Cardiac muscle cell (in vitro differentiated cells and primary cell): ENCODE measurements at regions not wholly inside any gene's neighbourhood (a gene's known extent, or its start where the extent isn't known, plus 50 kb on each side); places are given as distances from the start of the nearest gene placed in this dataset.
"Not testable (repeated sequence)": the region's sequence is repeated elsewhere in the genome, so short reads cannot be mapped to it uniquely, and the experiment has no call there.

Experiments
- DNase-seq, 2 donors: peaks; one replicate each; pipeline versions ENCODE4 v3.0.0 to v3.0.0-alpha.2; 2010 to 2017; ENCODE audit warnings: low read depth in 1 of 2, low spot score in 1 of 2
- H3K27ac ChIP-seq: fragments of 200-600 bp; sonication (generic); 2 replicates; pipeline ENCODE4 v1.5.1; 2016
- H3K27me3 ChIP-seq: fragments of 200-600 bp; sonication (generic); 2 replicates; pipeline ENCODE4 v1.6.0; 2016; ENCODE audit warnings: control low read depth
- H3K36me3 ChIP-seq: fragments of 200-600 bp; sonication (generic); 2 replicates; pipeline ENCODE4 v1.5.1; 2016; ENCODE audit warnings: control low read depth
- H3K4me1 ChIP-seq: fragments of 200-600 bp; sonication (generic); 2 replicates; pipeline ENCODE4 v1.8.1; 2017; ENCODE audit warnings: low read depth, mild to moderate bottlenecking, mixed run types
- H3K4me3 ChIP-seq: fragments of 200-600 bp; sonication (generic); 2 replicates; pipeline ENCODE4 v1.5.1; 2016; ENCODE audit warnings: mild to moderate bottlenecking
- H3K9me3 ChIP-seq: fragments of 200-600 bp; sonication (generic); 2 replicates; pipeline ENCODE4 v1.5.1; 2017; ENCODE audit warnings: low read depth, mild to moderate bottlenecking, control low read depth
- TF ChIP-seq, protein P1 (sequence below): IDR thresholded peaks from 2 replicates; pipeline ENCODE4 v1.5.1; 2012; ENCODE audit warnings: low read depth, mild to moderate bottlenecking, low read length

DNA sequence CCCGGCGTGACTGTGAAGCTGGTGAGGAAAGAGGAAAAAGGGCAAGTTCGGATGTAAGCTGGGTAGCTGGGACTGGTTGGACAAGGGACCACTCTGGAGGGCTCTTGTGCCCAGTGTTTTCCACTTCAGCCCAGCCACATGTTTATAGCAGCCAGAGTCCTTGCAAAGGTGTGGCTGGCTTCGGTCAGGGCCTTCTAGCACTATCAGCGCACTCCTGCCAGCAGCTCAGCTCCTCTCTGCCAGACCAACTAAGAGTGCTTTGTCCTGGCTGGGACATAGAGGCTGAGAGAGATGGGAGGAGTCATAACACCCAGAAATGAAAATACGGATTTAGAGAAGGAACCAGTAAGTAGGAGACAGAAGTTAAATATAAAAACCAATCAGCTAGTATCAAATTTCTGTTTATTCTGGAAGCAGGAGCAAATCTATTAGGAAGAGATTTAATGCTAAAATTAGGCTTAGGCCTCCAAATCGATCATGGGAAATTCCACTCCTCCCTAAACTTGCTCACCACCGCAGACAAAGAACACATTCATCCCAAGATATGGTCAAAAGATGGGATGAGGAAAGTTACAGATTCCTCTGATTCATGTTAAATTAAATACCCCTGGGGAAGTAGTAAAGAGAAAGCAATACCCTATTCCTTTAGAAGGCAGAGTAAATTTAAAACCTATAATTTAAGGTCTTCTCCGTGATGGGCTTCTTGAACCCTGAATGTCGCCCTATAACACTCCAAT lies 135.0 kb downstream of the RALA start:
- TF ChIP-seq, protein P1, sequence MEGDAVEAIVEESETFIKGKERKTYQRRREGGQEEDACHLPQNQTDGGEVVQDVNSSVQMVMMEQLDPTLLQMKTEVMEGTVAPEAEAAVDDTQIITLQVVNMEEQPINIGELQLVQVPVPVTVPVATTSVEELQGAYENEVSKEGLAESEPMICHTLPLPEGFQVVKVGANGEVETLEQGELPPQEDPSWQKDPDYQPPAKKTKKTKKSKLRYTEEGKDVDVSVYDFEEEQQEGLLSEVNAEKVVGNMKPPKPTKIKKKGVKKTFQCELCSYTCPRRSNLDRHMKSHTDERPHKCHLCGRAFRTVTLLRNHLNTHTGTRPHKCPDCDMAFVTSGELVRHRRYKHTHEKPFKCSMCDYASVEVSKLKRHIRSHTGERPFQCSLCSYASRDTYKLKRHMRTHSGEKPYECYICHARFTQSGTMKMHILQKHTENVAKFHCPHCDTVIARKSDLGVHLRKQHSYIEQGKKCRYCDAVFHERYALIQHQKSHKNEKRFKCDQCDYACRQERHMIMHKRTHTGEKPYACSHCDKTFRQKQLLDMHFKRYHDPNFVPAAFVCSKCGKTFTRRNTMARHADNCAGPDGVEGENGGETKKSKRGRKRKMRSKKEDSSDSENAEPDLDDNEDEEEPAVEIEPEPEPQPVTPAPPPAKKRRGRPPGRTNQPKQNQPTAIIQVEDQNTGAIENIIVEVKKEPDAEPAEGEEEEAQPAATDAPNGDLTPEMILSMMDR, result no peak
- H3K27ac ChIP-seq, result no peak overlapping the region
- H3K4me3 ChIP-seq, result no peak overlapping the region
- H3K9me3 ChIP-seq, result no peaks in the 10 kb centered on the region
- H3K27me3 ChIP-seq, result no peaks in the 10 kb centered on the region
- H3K4me1 ChIP-seq, result no peaks in the 10 kb centered on the region
- H3K36me3 ChIP-seq, result no peaks in the 10 kb centered on the region
- DNase-seq, result no peak

DNA sequence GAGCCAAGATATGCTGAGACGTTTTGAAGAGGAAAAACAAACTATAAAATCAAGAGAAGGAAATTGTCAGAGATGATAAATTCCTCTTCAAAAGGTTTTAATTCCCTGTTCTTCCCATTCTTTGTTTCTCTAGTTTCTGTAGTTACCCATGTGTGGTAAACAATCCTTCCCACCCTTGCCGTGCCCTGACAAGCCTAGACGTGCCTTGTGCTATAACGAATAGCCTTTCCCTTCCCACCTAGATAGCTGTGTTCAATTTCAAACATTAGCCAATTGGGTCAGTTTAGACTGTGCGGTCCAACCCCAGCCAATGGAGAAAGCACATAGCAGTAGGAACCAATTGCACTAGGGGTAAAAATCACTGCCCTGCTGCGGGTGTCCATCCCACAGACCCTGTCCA lies 138.1 kb downstream of the RALA start:
- DNase-seq, result no peak
- H3K4me1 ChIP-seq, result no peaks in the 10 kb centered on the region
- TF ChIP-seq, protein P1, result no peak
- no peaks in the 10 kb centered on the region for H3K36me3 ChIP-seq
- H3K9me3 ChIP-seq, result no peaks in the 10 kb centered on the region
- no peak overlapping the region for H3K4me3 ChIP-seq
- H3K27ac ChIP-seq, result no peak overlapping the region
- no peaks in the 10 kb centered on the region for H3K27me3 ChIP-seq

DNA sequence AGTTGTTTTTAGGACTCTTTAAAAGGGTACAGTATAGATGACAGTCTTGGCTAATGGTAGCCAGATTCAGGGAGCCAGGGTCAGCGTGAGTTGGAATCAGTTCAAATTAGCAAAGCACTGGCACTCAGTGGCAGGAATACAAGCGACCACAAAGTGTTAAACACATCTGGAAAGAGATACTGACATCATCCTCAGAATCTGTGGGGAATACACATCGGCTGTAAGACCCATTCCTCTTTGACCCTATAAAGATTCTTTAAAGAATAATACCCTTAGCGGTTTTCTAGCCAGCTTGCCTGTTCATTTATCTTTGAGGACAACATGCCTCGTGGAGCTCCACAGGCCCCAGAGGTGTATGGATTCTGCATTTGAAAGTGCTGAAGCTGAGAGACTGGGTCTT lies 139.1 kb downstream of the RALA start:
- not testable (repeated sequence) for H3K4me1 ChIP-seq, H3K36me3 ChIP-seq, H3K27ac ChIP-seq, H3K27me3 ChIP-seq, H3K9me3 ChIP-seq, H3K4me3 ChIP-seq, DNase-seq

DNA sequence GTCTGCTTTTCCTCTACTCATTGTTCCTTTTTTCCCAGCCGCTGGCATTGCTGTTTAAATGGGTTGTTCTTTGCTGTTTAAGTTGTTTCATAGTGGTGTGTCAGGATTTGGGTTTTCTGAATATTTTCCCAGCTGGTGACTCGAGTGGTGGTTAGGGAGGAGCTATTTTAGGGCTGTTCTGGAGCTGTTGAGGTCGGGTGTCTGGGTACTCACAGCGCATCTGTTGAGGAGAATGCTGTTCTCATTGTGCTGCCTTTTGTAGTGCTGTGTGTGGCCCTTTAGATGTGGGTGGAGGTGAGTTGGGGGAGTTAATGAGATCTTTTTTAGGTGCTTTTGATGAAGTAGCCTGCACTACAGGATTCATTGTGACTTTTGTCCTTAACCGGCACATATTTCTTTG lies 139.5 kb downstream of the RALA start:
- not testable (repeated sequence) for H3K36me3 ChIP-seq, H3K27me3 ChIP-seq, H3K4me3 ChIP-seq, H3K4me1 ChIP-seq, H3K9me3 ChIP-seq, H3K27ac ChIP-seq, DNase-seq

DNA sequence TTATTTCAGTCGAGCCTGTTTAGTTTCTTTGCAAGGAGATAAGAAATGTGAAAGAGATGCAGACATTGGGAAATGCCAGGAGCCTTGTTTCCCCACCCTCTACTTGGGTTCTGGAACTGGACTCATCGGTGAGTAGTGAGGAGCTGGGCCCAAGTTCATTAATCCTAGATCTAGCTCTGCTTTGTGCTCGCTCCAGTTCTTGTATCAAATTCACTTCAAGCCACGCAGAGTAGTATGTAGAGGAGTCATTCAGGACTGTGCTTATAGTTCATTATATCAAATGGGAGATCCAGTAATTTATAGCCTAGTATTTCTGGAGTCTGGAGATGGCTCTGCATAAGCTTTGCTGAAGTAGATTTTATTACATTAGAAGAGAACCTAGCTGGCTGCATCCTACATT lies 142.5 kb downstream of the RALA start:
- not testable (repeated sequence) for H3K36me3 ChIP-seq, H3K9me3 ChIP-seq, H3K27ac ChIP-seq, H3K27me3 ChIP-seq, H3K4me3 ChIP-seq, DNase-seq, H3K4me1 ChIP-seq

DNA sequence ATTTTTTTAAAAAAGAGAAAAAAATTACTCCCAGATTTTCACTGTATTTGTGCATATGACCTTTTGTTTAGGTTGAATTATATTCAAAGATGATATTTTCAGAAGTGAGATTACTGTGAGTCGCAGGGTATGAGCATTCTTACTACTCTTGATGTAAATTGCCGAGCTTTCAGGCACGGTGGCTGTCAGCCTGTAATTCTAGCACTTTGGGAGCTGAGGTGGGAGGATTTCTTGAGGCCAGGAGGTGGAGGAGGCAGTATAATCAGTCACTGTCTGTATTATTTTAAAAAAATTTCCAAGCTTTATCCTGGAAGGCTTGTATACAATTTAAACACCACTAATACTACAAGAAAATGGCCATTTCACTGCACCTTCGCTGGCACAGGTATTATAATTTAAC lies 145.1 kb downstream of the RALA start:
- not testable (repeated sequence) for H3K4me3 ChIP-seq, H3K27me3 ChIP-seq, H3K27ac ChIP-seq, H3K36me3 ChIP-seq, DNase-seq, H3K9me3 ChIP-seq, H3K4me1 ChIP-seq

DNA sequence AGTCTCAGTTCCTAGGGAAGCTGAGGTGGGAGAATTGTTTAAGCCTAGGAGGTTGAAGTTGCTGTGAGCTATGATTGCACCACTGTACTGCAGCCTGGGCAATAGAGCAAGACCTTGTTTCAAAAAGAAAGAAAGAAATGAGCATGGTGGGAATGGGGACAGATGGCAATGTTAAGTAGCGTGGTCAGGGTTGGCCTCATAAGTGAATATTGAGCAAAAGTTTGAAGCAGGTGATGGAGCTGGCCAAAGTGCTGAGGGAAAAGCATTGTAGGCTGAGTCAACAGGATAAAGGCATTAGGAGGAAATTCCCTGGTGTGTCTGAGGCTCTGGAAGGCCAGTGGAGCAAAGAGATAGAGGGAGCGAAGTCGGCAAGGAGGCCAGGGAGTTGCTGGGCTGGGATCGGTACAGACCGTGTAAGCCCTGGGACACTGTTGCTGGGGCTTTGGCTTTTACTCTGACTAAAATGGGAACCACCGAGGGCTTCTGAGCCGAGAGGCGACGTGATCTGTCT lies 151.0 kb downstream of the RALA start:
- not testable (repeated sequence) for H3K27ac ChIP-seq

DNA sequence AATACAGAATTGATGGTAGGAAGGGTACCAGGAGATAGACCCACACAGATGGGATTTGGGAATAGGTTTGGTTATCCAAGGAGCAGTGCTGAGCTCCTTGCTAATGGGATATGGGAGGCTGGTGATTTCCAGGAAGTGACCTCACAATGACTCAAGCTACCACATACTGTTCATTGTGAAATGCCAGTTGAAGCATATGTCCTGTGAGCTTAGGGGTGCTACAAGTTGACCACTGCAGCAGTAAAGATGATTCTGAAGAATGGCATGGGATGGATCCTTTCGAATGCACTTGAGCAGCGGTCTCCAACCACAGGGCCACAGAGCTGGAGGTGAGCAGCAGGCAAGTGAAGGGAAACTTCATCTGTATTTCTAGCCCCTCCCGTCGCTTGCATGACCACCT lies 158.2 kb downstream of the RALA start:
- H3K4me3 ChIP-seq, result not testable (repeated sequence)
- DNase-seq, result peak in 1 of 2 donors; percentile 26

More for the DNA sequence above, 151.0 kb downstream of the RALA start:
- not testable (repeated sequence) for H3K36me3 ChIP-seq, H3K4me1 ChIP-seq, H3K9me3 ChIP-seq, DNase-seq, H3K27me3 ChIP-seq, H3K4me3 ChIP-seq

DNA sequence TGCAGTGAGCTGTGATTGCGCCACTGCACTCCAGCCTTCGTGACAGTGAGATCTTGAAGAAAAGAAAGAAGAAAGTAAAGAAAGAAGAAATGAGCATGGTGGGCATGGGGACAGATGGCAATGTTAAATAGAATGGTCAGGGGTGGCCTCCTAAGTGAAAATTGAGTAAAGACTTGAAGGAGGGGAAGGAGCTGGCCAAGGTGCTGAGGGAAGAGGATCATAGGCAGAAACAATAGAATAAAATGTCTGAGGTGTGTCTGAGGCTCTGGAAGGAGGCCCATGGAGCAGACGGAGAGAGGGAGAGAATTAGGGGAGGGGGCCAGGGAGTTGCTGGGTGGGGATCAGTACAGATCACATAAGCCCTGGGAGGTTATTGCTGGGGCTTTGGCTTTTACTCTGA lies 163.1 kb downstream of the RALA start:
- not testable (repeated sequence) for H3K36me3 ChIP-seq, H3K4me3 ChIP-seq, H3K27ac ChIP-seq, H3K9me3 ChIP-seq, H3K4me1 ChIP-seq, H3K27me3 ChIP-seq
- DNase-seq, result peak in 1 of 2 donors; percentile 21

More for the DNA sequence above, 158.2 kb downstream of the RALA start:
- not testable (repeated sequence) for H3K27me3 ChIP-seq, H3K36me3 ChIP-seq, H3K4me1 ChIP-seq, H3K9me3 ChIP-seq, H3K27ac ChIP-seq

DNA sequence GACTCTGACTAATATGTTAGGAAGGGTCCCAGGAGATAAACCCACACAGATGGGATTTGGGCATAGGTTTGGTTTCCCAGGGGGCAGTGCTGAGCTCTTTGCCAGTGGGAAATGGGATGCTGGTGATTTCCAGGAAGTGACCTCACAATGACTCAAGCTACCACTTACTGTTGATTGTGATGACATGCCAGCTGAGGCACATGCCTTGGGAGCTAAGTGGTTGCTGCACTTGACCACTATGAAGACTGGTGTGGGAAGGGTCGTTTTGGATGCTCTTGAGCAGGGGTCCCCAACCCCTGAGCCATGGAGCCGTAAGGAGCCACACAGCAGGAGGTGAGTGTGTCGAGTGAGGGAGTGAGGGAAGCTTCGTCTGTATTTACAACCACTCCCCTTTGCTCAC lies 159.0 kb upstream of the CDK13 start:
- H3K36me3 ChIP-seq, H3K4me3 ChIP-seq, H3K9me3 ChIP-seq, H3K4me1 ChIP-seq, H3K27ac ChIP-seq, H3K27me3 ChIP-seq: not testable (repeated sequence)
- peak in 1 of 2 donors; percentile 7 for DNase-seq

DNA sequence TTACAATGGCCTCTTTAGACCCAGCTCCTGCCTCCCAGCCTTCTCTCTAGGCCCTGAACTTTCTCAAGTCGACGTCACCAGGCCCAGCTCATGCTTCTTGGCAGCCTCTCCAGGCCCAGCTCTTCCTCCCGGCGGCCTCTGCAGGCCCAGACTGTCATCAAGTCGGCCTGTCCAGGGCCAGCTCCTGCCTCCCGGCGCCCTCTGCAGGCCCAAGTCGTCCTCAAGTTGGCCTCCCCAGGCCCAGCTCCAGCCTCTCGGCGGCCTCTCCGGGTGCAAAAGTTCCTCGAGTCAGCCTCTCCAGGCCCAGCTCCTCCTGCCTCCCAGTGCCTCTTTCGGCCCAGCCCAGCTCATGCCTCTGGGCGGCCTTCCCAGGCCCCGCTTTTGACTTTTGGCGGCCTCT lies 158.1 kb upstream of the CDK13 start:
- H3K4me3 ChIP-seq, H3K27me3 ChIP-seq, H3K36me3 ChIP-seq, H3K4me1 ChIP-seq, H3K27ac ChIP-seq, H3K9me3 ChIP-seq: not testable (repeated sequence)
- DNase-seq, result peak in 1 of 2 donors; percentile 20

DNA sequence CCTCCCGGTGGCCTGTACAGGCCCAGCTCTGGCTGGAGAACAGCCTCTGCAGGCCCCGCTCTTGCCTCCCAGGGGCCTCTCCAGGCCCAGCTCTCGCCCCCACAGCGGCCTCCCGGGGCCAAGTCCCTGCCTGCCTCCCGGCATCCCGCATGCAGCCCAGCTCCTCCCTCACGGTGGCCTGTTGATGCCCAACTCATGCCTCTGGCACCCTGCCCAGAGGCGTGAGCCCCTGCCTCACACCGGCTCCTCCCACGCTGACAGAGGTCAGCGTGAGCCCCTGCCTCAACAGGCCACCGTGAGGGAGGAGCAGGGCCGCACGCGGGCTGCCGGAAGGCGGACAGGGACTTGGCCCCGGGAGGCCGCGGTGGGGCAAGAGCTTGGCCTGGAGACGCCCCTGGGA lies 157.0 kb upstream of the CDK13 start:
- H3K4me1 ChIP-seq, H3K4me3 ChIP-seq, H3K9me3 ChIP-seq, H3K27me3 ChIP-seq, H3K27ac ChIP-seq, H3K36me3 ChIP-seq, DNase-seq: not testable (repeated sequence)

DNA sequence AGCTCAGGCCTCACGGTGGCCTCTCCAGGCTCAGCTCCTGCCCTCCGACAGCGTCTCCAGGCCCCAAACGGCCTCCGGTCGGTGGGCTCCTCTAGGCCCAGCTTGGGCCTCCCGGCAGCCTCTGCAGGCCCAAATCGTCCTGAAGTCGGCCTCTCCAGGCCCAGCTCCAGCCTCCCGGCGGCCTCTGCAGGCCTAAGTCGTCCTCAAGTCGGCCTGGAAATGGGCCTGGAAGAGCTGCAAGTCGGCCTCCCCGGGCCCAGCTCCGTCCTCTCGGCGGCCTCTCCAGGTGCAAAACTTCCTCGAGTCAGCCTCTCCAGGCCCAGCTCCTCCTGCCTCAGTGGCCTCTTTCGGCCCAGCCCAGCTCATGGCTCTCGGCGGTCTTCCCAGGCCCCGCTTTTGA lies 156.2 kb upstream of the CDK13 start:
- DNase-seq, H3K36me3 ChIP-seq, H3K9me3 ChIP-seq, H3K27ac ChIP-seq, H3K27me3 ChIP-seq, H3K4me3 ChIP-seq, H3K4me1 ChIP-seq: not testable (repeated sequence)
